Adrenal gland (tissue), 9 donors: ENCODE measurements at regions not wholly inside any gene's neighbourhood (a gene's known extent, or its start where the extent isn't known, plus 50 kb on each side); places are given as distances from the start of the nearest gene placed in this dataset.

Experiments used
- DNase-seq, 7 donors: peaks; one replicate each; pipeline ENCODE4 v3.0.0-alpha.2; 2019 to 2020
- H3K27ac ChIP-seq, 5 donors: fragments of 200-600 bp; sonication (generic) in 4 of 5; 1 replicate in 3 of 5; 2 replicates in 2 of 5; pipeline versions ENCODE4 v1.5.1 to v1.8.0; 2016 to 2020; ENCODE audit warnings: mild to moderate bottlenecking in 1 of 5
- H3K27me3 ChIP-seq: fragments of 200-600 bp; 2 replicates; pipeline ENCODE4 v1.8.0; 2021
- H3K36me3 ChIP-seq, 2 donors: fragments of 200-600 bp; replicated peaks in 1 of 2; 1 replicate in 1 of 2; 2 replicates in 1 of 2; pipeline versions ENCODE4 v1.5.1 to v1.8.0; 2018 to 2022
- H3K4me1 ChIP-seq, 2 donors: fragments of 200-600 bp; replicated peaks in 1 of 2; 1 replicate in 1 of 2; 2 replicates in 1 of 2; pipeline versions ENCODE4 v1.5.1 to v1.8.0; 2018 to 2021
- H3K4me3 ChIP-seq, 4 donors: fragments of 200-600 bp; sonication (generic) in 3 of 4; one replicate each; pipeline ENCODE4 v1.5.1; 2016 to 2018
- H3K9me3 ChIP-seq, 3 donors: fragments of 200-600 bp; sonication (generic) in 1 of 3; replicated peaks in 1 of 3; 1 replicate in 2 of 3; 2 replicates in 1 of 3; pipeline versions ENCODE4 v1.5.1 to v1.8.0; 2016 to 2021
- POLR2A ChIP-seq, 2 donors: fragments of 450-650 bp; IDR thresholded peaks; one replicate each; pipeline ENCODE4 v1.6.1; 2017; ENCODE audit warnings: antibody characterized with exemption in 2 of 2, mild to moderate bottlenecking in 2 of 2, moderate library complexity in 1 of 2
- WGBS, 4 donors: extraction: QIAGEN DNeasy Blood & Tissue Kit in 2 of 4; methylation state at CpG; one replicate each; pipeline versions ENCODE4 v1.1.5 to v1.1.7; 2013 to 2017; 5-methylcytosine and 5-hydroxymethylcytosine counted together
- intact Hi-C, 2 donors: fragments of 100-400 bp; cut with DNase I; formaldehyde crosslinking; loops; one replicate each; pipeline versions ENCODE4 v1.14.1 to v1.15.0; 2022 to 2023
- TF ChIP-seq, protein P1 (sequence below), 6 experiments: fragments of 450-650 bp in 4 of 6; fragments of 200-600 bp in 2 of 6; sonication (generic) in 1 of 6; IDR thresholded peaks; 1 replicate in 5 of 6; 2 replicates in 1 of 6; pipeline versions ENCODE4 v1.5.1 to v1.8.0; 2016 to 2021; ENCODE audit warnings: antibody characterized with exemption in 6 of 6, mild to moderate bottlenecking in 2 of 6, moderate library complexity in 1 of 6
- donor health status: healthy with polysubstance abuse.
- donor health status: Bipolar disorder and iron deficiency.
- donor health status: DM: yes; HTN: yes; CAD: no.
- donor health status: DM: no; HTN: no; CAD: no.
- donor health status: DM: no; HTN: no; CAD: no.

DNA sequence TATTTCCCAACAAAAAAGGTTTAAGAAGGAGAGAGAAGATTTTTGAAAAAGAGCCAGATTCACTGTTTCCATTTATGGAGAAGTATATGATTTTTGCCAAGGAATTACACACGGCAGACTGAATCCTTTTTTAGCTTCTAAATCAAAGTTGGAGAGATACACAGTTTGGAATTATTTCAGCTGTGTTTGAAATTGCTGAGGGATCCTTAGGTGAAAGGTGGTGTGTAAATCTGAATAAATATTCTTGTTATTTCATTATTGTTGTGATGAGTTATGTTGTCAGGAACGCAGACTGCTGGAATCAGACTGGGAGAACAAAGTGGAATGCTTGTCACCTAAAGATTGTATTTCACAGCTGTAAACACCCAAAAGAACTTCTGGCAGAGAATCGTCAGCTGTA, 168.5 kb upstream of the AKIRIN2 start:
- H3K27me3 ChIP-seq, result no peaks in the 10 kb centered on the region
- DNase-seq, result no peak
- no peak for TF ChIP-seq POLR2A (IDR thresholded peaks at IDR 0.05)
- TF ChIP-seq, protein P1, sequence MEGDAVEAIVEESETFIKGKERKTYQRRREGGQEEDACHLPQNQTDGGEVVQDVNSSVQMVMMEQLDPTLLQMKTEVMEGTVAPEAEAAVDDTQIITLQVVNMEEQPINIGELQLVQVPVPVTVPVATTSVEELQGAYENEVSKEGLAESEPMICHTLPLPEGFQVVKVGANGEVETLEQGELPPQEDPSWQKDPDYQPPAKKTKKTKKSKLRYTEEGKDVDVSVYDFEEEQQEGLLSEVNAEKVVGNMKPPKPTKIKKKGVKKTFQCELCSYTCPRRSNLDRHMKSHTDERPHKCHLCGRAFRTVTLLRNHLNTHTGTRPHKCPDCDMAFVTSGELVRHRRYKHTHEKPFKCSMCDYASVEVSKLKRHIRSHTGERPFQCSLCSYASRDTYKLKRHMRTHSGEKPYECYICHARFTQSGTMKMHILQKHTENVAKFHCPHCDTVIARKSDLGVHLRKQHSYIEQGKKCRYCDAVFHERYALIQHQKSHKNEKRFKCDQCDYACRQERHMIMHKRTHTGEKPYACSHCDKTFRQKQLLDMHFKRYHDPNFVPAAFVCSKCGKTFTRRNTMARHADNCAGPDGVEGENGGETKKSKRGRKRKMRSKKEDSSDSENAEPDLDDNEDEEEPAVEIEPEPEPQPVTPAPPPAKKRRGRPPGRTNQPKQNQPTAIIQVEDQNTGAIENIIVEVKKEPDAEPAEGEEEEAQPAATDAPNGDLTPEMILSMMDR (IDR thresholded peaks at IDR 0.05), result no peak
- WGBS, 4 donors, result 33 to 45% (median 40%) methylated on average over 3 of the region's 3 CpGs
- H3K27ac ChIP-seq, result no peak overlapping the region
- no peaks in the 10 kb centered on the region for H3K36me3 ChIP-seq
- H3K9me3 ChIP-seq, result no peaks in the 10 kb centered on the region
- intact Hi-C loops, result no loop called here
- H3K4me3 ChIP-seq, result no peak overlapping the region
- H3K4me1 ChIP-seq, result no peaks in the 10 kb centered on the region

DNA sequence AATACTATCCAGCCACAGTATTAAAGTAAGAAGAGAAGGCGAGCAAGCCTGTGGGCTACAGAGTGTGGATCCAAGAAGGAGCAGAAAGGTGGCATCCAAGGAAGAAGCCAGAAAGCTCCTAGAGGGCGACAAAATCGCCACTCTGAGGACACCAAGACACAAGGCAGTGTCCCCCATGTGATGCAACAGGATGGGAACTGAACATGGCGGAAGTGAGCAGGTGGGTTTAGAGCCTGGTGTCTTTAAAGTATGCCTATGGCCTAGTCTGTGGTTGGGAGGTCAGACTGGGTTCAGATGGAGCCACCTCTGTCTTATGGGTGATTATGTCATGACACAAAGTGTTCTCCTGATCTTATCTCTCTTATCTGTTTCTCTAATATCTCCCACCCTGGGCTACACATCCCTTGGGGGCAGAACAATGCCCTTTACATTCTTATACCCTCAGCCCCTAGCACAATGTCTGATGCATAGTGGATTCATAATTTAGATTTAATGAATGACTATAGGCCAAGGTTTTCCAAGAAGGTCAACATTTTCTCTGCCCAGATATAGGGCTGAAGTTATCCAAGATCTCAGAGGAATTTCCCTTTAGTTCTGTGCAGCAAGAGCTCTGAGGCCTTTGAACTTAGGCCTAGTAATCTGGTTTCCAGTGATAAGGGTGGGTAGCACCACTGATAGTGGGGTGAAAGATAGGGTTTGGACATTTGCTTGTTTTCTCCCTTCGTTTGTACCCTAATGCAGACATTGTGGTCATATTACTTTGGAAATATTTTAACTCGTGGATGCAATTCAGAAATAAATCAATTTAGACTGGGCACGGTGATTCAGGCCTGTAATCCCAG, 167.3 kb upstream of the AKIRIN2 start:
- H3K36me3 ChIP-seq, result no peaks in the 10 kb centered on the region
- H3K9me3 ChIP-seq, result no peaks in the 10 kb centered on the region
- no peaks in the 10 kb centered on the region for H3K4me1 ChIP-seq
- intact Hi-C loops, result no loop called here
- no peak for DNase-seq
- 78 to 86% (median 83%) methylated on average over 7 of the region's 7 CpGs for WGBS, 4 donors
- no peak overlapping the region for H3K27ac ChIP-seq
- no peaks in the 10 kb centered on the region for H3K27me3 ChIP-seq
- TF ChIP-seq POLR2A (IDR thresholded peaks at IDR 0.05), result no peak
- TF ChIP-seq, protein P1 (IDR thresholded peaks at IDR 0.05), result no peak
- no peak overlapping the region for H3K4me3 ChIP-seq

DNA sequence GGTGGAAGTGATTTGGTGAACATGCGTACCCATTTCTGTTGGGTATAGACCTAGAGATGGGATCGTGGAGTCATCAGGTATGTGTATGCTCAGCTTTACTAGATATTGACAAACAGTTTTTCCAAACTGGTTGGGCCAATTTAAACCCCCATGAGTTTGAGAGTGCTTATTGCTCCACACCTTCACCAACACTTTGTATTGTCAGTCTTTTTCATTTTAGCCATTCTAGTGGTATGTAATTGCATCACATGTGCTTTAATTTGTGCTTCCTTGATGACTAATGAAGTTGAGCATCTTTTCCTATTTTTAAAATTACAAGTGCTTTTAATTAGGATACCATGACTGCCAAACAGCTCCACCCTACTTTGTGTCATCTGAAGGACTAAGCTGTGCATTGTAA, 158.9 kb upstream of the AKIRIN2 start:
- no peaks in the 10 kb centered on the region for H3K36me3 ChIP-seq
- H3K4me1 ChIP-seq, result no peaks in the 10 kb centered on the region
- no peaks in the 10 kb centered on the region for H3K27me3 ChIP-seq
- no peak overlapping the region for H3K4me3 ChIP-seq
- intact Hi-C loops, result no loop called here
- no peak overlapping the region for H3K27ac ChIP-seq
- no peaks in the 10 kb centered on the region for H3K9me3 ChIP-seq
- DNase-seq, result no peak
- TF ChIP-seq POLR2A (IDR thresholded peaks at IDR 0.05), result no peak
- TF ChIP-seq, protein P1 (IDR thresholded peaks at IDR 0.05), result no peak
- WGBS, 4 donors, result 89 to 97% (median 94%) methylated on average over 2 of the region's 2 CpGs

DNA sequence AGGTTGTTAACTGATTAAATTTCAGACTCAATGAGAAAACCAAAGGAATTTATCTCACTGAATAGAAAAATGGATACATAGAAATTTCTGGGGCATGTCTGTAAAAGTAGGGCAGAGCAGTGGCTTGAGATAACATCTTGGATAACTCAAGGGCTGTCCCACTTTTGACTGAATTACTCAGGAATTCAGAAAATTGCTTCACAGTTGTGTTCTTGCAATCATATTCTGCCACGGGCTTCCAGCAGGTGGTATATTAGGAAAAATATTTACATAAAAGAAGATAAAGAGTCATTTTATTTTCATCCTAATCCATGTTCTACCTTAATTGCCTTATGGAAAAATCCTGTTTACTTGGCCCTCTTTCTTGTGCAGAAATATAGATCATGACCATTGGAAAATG, 156.4 kb upstream of the AKIRIN2 start:
- WGBS, 4 donors, result 27 to 39% (median 34%) methylated on average over 1 of the region's 1 CpG

More for the DNA sequence above, 156.4 kb upstream of the AKIRIN2 start:
- Histone ChIP-seq H3K4me3 (no peak overlapping the region), H3K4me1 (no peaks in the 10 kb centered on the region), H3K9me3 (no peaks in the 10 kb centered on the region), H3K27ac (no peak overlapping the region), H3K36me3 (no peaks in the 10 kb centered on the region), H3K27me3 (no peaks in the 10 kb centered on the region)
- TF ChIP-seq, protein P1 (IDR thresholded peaks at IDR 0.05), result no peak
- peak in 1 of 7 donors; percentile 6 for DNase-seq
- intact Hi-C loops, result no loop called here
